Naive B cell (primary cell): ENCODE measurements at regions not wholly inside any gene's neighbourhood (a gene's known extent, or its start where the extent isn't known, plus 50 kb on each side); places are given as distances from the start of the nearest gene placed in this dataset.
"Not testable (repeated sequence)": the region's sequence is repeated elsewhere in the genome, so short reads cannot be mapped to it uniquely, and the experiment has no call there.

Experiments
- ATAC-seq, 2 donors: fragments of 150-1000 bp; cut with Tn5 transposase; 2 replicates each; pipeline ENCODE4 v1.10.0; 2021; ENCODE audit warnings: low read depth in 2 of 2, mild to moderate bottlenecking in 2 of 2, moderate library complexity in 2 of 2
- DNase-seq: peaks from one replicate; pipeline ENCODE4 v3.0.0; 2022
- H3K27ac Mint-ChIP-seq, 6 donors: one replicate each; pipeline ENCODE4 v1.8.0; 2020 to 2022; ENCODE audit warnings: mild to moderate bottlenecking in 6 of 6, mixed read lengths in 6 of 6, moderate library complexity in 5 of 6, inconsistent platforms in 2 of 6
- H3K27me3 Mint-ChIP-seq, 3 donors: one replicate each; pipeline ENCODE4 v1.8.0; 2021 to 2022; ENCODE audit warnings: mixed read lengths in 3 of 3, mild to moderate bottlenecking in 1 of 3
- H3K36me3 Mint-ChIP-seq, 2 donors: one replicate each; pipeline ENCODE4 v1.8.0; 2020 to 2022; ENCODE audit warnings: mixed read lengths in 2 of 2, inconsistent platforms in 1 of 2, mild to moderate bottlenecking in 1 of 2
- H3K4me1 Mint-ChIP-seq, 3 donors: one replicate each; pipeline ENCODE4 v1.8.0; 2020 to 2022; ENCODE audit warnings: mixed read lengths in 3 of 3, inconsistent platforms in 1 of 3, mild to moderate bottlenecking in 1 of 3, moderate library complexity in 1 of 3
- H3K4me3 Mint-ChIP-seq, 8 donors: one replicate each; pipeline ENCODE4 v1.8.0; 2020 to 2022; ENCODE audit warnings: mild to moderate bottlenecking in 8 of 8, mixed read lengths in 8 of 8, moderate library complexity in 8 of 8, inconsistent platforms in 2 of 8
- H3K9me3 Mint-ChIP-seq, 7 donors: one replicate each; pipeline ENCODE4 v1.8.0; 2020 to 2022; ENCODE audit warnings: mixed read lengths in 7 of 7, mild to moderate bottlenecking in 5 of 7, inconsistent platforms in 2 of 7, moderate library complexity in 1 of 7

DNA sequence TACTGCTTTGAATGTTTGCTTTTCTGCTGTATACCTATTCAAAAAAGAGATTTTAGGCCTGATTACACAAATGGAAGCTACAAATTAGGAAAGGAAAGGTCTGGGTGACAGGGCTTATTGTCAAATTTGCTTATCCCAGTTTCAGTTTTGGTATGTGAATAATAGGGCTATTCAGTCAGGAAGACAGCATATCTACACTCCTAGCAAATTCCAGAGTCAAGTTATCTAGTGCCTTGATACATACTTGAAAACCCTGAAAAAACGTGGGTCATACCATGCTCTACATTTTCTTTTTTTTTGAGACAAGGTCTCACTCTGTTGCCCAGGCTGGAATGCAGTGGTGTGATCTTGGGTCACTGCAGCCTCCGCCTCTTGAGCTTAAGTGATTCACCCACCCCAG is 59.2 kb upstream of the CCDC180 start:
- not testable (repeated sequence) for H3K27ac Mint-ChIP-seq, H3K9me3 Mint-ChIP-seq, H3K4me1 Mint-ChIP-seq, H3K27me3 Mint-ChIP-seq, H3K36me3 Mint-ChIP-seq, H3K4me3 Mint-ChIP-seq, ATAC-seq, DNase-seq

DNA sequence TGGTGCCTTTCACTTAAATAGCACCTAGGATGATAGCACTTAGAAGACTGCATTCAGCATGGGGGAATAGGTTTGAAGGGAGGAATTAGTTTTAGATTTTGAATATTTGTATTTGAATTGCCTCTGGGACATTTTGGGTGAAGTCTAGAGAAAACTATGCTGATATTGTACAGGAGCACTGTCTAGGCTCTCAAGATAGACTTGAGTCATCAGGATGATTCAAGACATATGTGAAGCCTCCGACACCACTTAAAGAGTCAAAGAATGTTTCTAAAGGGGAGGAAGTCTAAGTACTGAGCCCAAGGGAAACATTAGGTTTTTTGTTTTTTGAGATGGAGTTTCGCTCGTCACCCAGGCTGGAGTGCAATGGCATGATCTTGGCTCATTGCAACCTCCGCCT is 63.9 kb upstream of the CCDC180 start:
- no peak for ATAC-seq
- H3K4me1 Mint-ChIP-seq, result peaks cover 10 to 23% (median 14%) of the 10 kb centered on the region in 3 donors
- H3K27me3 Mint-ChIP-seq, result no peaks in the 10 kb centered on the region
- no peak for DNase-seq
- no peak overlapping the region for H3K4me3 Mint-ChIP-seq
- H3K27ac Mint-ChIP-seq, result no peak overlapping the region
- no peaks in the 10 kb centered on the region for H3K36me3 Mint-ChIP-seq
- no peaks in the 10 kb centered on the region for H3K9me3 Mint-ChIP-seq

DNA sequence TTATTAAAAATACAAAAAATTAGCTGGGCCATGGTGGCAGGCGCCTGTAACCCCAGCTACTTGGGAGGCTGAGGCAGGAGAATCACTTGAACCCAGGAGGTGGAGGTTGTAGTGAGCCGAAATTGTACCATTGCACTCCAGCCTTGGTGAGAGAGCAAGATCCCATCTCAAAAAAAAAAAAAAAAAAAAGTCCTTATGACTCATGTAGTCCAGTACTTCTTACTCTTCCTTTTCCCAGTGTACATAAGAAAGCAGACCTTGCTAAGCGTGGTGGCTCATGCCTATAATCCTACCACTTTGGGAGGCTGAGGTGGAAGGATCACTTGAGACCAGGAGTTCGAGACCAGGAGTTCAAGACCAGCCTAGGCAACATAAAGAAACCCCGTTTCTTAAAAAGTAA is 66.0 kb upstream of the CCDC180 start:
- not testable (repeated sequence) for H3K27ac Mint-ChIP-seq, H3K9me3 Mint-ChIP-seq, H3K27me3 Mint-ChIP-seq, H3K36me3 Mint-ChIP-seq, ATAC-seq, DNase-seq
- Mint-ChIP-seq H3K4me1 (peaks cover 17 to 35% (median 18%) of the 10 kb centered on the region in 3 donors), H3K4me3 (peak overlapping the region in 2 of 8 donors; percentile 47 to 65)

DNA sequence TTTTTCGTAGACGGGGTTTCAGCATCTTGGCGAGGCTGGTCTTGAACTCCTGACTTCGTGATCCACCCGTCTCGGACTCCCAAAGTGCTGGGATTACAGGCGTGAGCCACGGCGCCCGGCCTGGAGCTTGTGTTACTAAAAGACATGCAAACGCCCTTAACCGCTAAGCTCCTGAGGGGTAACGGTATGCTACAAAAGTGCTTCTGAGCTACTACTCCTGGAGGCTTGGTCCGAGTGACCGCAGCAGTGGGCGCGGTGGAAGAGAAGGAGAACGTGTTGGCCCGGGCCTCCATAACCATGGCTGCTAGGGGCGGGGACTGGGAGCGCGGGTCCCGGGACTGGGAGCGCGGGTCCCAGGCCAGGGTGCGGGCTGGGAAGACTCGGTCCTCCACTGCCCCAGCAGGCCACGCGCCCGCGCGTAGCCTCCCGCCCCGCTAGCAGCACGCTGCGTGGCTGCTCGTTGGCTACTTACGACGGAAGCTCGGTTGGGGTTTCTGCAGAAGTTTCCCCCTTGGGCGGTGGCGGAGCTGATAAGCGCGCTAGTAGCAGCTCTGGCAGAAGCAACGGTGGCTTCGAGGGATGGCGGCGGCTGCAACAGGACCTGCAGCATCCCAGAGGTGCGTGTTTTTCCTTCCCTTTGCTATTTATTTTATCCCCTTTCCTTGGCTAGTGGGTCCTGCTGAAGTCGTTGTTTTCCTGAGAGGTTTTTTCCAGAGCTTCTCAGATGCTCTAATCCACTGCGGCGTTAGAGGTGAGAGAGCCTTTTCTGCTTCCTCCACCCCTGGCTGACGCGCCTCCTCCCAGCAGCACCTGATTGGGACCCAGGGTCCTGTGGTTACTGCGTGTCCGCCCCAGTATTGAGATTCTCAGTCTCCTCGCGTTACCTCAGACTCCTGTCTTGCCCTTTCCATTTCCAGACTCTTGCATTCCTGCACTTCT is 69.2 kb upstream of the CCDC180 start:
- Mint-ChIP-seq H3K9me3 (no peaks in the 10 kb centered on the region), H3K36me3 (peaks cover 0 to 2% of the 10 kb centered on the region in 2 donors), H3K4me3 (peak overlapping the region; percentile 90 to 98 (median 97)), H3K27me3 (peaks cover 0 to 18% (median 2%) of the 10 kb centered on the region in 3 donors), H3K27ac (peak overlapping the region; percentile 82 to 96 (median 92)), H3K4me1 (peaks cover 17 to 34% (median 18%) of the 10 kb centered on the region in 3 donors)
- ATAC-seq (peak; percentile 93 to 96), DNase-seq (peak; percentile 69)

DNA sequence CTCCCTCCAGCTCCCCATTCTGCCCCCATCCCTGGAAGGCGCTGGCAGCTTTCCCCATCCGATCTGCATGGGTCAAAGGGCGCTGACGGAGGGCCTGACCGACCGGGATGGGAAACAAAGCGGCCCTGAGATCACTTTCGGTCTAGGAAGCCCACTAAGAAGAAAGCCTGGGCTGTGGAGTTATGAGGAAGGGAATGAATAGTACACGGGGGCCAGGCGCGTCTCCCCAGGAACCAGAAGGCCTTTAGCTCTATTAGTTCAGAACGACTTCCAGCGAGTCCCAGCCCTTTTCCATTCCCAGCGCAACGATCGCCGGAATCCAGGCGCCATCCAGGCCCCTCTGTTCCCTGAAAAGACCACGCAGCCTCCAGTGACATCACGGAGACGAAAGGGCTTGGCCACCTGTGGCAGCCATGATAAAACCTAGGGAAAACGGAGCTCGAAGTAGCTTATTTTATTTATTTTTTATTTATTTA is 70.1 kb upstream of the CCDC180 start:
- ATAC-seq, result no peak
- H3K4me1 Mint-ChIP-seq, result peaks cover 17 to 25% (median 18%) of the 10 kb centered on the region in 3 donors
- peak overlapping the region; percentile 90 to 98 (median 97) for H3K4me3 Mint-ChIP-seq
- H3K36me3 Mint-ChIP-seq, result peaks cover 0 to 8% of the 10 kb centered on the region in 2 donors
- H3K27ac Mint-ChIP-seq, result peak overlapping the region in 2 of 6 donors; percentile 82 to 90
- H3K9me3 Mint-ChIP-seq, result no peaks in the 10 kb centered on the region
- H3K27me3 Mint-ChIP-seq, result peaks cover 0 to 26% (median 5%) of the 10 kb centered on the region in 3 donors
- no peak for DNase-seq

DNA sequence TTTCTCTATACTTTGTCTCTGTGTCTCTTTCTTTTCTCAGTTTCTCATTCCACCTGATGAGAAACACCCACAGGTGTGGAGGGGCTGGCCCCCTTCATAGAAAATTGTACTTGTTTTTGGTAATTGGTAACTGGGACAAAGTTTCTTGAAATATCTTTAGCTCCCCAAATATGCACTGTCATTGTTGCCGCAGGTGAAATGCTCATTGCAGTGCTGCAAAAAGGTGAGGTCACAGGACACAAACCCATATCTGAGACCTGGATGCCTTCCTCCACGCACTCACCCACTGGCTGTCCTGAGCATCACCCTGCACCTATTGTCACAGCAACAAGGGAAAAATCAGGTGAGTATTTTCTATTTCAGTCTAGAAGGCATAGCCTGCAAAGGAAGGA is 74.5 kb upstream of the CCDC180 start:
- not testable (repeated sequence) for H3K4me1 Mint-ChIP-seq, H3K27ac Mint-ChIP-seq, ATAC-seq, H3K36me3 Mint-ChIP-seq, H3K4me3 Mint-ChIP-seq, H3K9me3 Mint-ChIP-seq, DNase-seq
- peaks cover 4 to 35% (median 5%) of the 10 kb centered on the region in 3 donors for H3K27me3 Mint-ChIP-seq

DNA sequence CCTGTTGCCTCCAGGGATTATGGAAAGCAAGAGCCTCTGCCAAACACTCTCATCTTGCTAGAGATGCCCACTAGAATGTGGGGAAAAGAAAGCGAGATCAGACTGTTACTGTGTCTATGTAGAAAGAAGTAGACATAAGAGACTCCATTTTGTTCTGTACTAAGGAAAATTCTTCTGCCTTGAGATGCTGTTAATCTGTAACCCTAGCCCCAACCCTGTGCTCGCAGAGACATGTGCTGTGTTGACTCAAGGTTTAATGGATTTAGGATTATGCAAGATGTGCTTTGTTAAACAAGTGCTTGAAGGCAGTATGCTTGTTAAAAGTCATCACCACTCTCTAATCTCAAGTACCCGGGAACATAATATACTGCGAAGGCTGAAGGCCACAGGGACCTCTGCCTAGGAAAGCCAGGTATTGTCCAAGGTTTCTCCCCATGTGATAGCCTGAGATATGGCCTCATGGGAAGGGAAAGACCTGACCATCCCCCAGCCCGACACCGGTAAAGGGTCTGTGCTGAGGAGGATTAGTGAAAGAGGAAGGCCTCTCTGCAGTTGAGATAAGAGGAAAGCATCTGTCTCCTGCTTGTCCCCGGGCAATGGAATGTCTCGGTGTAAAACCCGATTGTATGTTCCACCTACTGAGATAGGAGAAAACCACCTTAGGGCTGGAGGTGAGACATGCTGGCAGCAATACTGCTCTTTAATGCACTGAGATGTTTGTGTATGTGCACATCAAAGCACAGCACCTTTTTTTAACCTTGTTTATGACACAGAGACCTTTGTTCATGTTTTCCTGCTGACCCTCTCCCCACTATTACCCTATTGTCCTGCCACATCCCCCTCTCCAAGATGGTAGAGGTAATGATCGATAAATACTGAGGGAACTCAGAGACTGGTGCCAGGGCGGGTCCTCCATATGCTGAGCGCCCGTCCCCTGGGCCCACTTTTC is 75.1 kb upstream of the CCDC180 start:
- H3K4me1 Mint-ChIP-seq, ATAC-seq, H3K9me3 Mint-ChIP-seq, DNase-seq, H3K27ac Mint-ChIP-seq, H3K36me3 Mint-ChIP-seq: not testable (repeated sequence)
- H3K4me3 Mint-ChIP-seq, result peak overlapping the region in 1 of 8 donors; percentile 56
- peaks cover 4 to 36% (median 5%) of the 10 kb centered on the region in 3 donors for H3K27me3 Mint-ChIP-seq

DNA sequence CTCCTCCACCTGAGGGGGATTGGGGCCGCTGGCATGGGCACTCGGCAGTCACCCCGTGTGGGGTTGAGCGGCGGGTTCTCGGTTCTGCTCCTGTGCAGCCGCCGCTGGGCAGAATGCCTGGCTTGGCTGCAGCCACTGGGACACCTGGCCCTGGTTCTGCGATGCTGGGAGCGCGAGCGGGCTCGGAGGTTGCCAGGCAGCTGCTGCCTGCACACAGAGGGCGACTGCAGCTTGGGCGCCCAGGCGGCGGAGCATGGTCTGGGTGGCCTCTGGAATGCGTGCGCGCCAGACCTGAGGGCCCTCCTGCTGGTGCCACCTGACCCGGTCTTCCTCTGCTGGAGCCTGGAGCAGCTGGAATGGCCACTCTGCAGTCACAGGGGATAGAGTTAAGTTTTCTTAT is 85.1 kb upstream of the CCDC180 start:
- H3K27me3 Mint-ChIP-seq, result peaks cover 22 to 65% (median 61%) of the 10 kb centered on the region in 3 donors
- H3K27ac Mint-ChIP-seq, DNase-seq: not testable (repeated sequence)

DNA sequence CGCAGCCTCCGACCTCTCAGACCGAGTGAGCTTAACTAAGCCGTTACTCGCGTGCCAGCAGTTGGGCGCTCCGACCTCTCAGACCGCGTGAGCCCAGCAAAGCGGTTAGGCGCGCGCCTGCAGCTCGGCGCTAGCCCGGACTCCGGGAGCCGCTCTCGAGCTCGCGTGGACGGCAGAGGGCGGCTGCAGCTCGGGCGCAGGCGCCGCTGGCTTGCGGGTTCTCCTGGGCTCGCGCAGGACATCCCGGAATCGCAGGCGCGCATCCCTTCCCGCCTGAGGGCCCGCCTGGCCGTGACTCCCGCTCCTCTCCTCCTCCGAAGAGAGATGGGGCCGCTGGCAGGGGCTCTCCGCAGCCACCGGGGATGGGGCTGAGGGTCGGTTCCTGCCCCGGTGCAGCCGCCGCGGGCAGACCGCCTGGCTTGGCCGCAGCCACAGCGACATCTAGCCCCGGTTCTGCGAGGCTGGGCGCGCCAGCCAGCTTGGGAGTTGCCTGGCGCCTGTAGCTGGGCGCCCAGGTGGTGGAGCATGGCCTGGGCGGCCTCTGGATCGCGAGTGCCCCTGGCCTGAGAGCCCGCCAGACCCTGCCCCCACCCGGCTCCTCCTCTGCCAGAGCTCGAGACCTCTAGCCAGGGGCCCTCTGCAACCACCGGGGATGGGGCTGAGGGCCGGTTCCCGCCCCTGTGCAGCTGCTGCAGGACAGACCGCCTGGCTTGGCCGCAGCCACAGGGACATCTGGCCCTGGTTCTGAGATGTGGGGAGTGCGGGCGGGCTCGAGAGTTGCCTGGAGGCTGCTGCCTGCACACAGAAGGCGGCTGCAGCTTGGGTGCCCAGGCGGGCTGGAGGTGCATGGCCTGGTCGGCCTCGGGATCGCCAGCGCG is 85.7 kb upstream of the CCDC180 start:
- not testable (repeated sequence) for H3K36me3 Mint-ChIP-seq, H3K4me1 Mint-ChIP-seq, H3K9me3 Mint-ChIP-seq, H3K27ac Mint-ChIP-seq
- DNase-seq (peak; percentile 55), ATAC-seq (peak; percentile 81 to 94)
- H3K27me3 Mint-ChIP-seq, result peaks cover 22 to 67% (median 64%) of the 10 kb centered on the region in 3 donors
- peak overlapping the region; percentile 68 to 94 (median 86) for H3K4me3 Mint-ChIP-seq

More for the DNA sequence above, 85.1 kb upstream of the CCDC180 start:
- not testable (repeated sequence) for ATAC-seq, H3K9me3 Mint-ChIP-seq, H3K4me1 Mint-ChIP-seq, H3K36me3 Mint-ChIP-seq
- H3K4me3 Mint-ChIP-seq, result peak overlapping the region in 5 of 8 donors; percentile 37 to 67 (median 48)

DNA sequence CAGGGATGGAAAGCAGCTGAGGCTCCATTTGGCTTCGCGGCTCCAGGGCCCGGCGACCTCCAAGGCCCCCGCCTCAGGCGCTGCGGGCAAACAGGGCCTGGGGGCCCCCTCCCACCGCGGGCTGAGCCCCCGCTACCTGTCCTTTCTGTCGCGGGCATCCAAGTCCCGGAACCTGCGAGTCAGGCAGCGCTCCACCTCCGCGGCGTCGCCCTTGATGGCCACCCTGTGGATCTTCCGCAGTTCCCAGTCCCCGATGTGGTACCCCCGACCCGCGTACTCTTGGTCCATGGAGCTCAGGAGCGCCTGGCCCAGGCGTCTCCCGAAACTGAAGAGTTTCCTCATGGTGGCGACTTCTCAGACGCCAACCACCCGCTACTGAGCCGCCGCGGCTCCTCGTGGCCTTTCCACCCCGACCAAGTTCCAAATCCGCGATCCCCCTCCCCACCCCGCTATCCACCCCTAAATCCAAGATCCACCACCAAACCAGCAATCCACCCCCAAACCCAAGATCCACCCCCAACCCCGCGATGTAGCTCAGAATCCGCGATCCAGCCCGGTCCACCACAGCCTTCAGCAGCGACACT is 86.5 kb upstream of the CCDC180 start:
- Mint-ChIP-seq H3K4me3 (peak overlapping the region; percentile 68 to 94 (median 86)), H3K4me1 (peaks cover 5 to 9% (median 7%) of the 10 kb centered on the region in 3 donors), H3K9me3 (no peaks in the 10 kb centered on the region), H3K36me3 (no peaks in the 10 kb centered on the region), H3K27me3 (peaks cover 22 to 74% (median 71%) of the 10 kb centered on the region in 3 donors), H3K27ac (no peak overlapping the region)
- ATAC-seq (peak in 1 of 2 donors; percentile 20), DNase-seq (no peak)

DNA sequence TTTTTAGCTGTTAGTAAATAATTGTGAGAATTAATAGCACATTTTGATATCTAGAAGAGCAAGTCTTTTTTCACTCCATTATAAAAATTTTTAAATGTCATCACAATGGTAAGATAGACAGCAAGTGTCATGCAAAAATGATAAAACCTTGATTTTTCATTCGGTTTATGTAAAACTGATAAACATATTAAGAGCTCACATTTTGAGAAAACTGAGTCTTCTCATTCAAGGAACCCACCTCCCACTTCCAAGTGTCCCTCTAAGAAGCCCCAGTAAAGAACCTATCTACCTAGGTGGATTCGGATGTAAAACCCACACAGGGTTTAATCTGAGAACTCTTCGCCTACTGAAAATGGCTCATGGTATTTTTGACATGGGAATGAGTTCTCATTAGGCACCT is 87.1 kb upstream of the CCDC180 start:
- not testable (repeated sequence) for DNase-seq, H3K9me3 Mint-ChIP-seq, H3K36me3 Mint-ChIP-seq, H3K27ac Mint-ChIP-seq, ATAC-seq, H3K4me1 Mint-ChIP-seq
- H3K4me3 Mint-ChIP-seq, result peak overlapping the region in 5 of 8 donors; percentile 37 to 94 (median 62)
- peaks cover 22 to 80% (median 77%) of the 10 kb centered on the region in 3 donors for H3K27me3 Mint-ChIP-seq

DNA sequence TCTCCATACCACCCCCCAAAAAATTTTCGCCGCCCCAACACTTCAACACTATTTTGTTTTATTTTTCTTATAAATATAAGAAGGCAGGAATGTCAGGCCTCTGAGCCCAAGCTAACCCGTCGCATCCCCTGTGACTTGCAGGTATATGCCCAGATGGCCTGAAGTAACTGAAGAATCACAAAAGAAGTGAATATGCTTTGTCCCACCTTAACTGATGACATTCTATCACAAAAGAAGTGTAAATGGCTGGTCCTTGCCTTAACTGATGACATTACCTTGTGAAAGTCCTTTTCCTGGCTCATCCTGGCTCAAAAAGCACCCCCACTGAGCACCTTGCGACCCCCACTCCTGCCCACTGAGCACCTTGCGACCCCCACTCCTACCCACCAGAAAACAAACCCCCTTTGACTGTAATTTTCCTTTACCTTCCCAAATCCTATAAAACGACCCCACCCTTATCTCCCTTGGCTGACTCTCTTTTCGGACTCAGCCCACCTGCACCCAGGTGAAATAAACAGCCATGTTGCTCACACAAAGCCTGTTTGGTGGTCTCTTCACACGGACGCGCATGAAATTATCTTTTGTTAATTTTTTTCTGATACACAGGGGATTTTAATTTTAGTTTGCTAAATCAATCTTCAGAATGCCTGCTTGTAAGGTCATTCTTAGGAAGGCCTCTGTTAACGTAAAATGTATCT is 87.9 kb upstream of the CCDC180 start:
- not testable (repeated sequence) for H3K27ac Mint-ChIP-seq, H3K36me3 Mint-ChIP-seq, H3K4me1 Mint-ChIP-seq, ATAC-seq, DNase-seq, H3K9me3 Mint-ChIP-seq
- H3K27me3 Mint-ChIP-seq, result peaks cover 22 to 88% (median 82%) of the 10 kb centered on the region in 3 donors
- peak overlapping the region in 2 of 8 donors; percentile 6 to 37 for H3K4me3 Mint-ChIP-seq
